Esophagus (tissue), 2 donors: ENCODE measurements at regions not wholly inside any gene's neighbourhood (a gene's known extent, or its start where the extent isn't known, plus 50 kb on each side); places are given as distances from the start of the nearest gene placed in this dataset.

Experiments
- H3K27ac ChIP-seq, 2 donors: one replicate each; pipeline ENCODE4 v1.5.1; 2013; ENCODE audit warnings: low read depth in 2 of 2, mild to moderate bottlenecking in 2 of 2, inconsistent platforms in 1 of 2, low read length in 1 of 2, moderate library complexity in 1 of 2
- H3K27me3 ChIP-seq, 2 donors: one replicate each; pipeline ENCODE4 v1.6.1; 2013; ENCODE audit warnings: low read length in 2 of 2, control low read depth in 1 of 2, mild to moderate bottlenecking in 1 of 2; ENCODE audit not compliant: insufficient read depth in 2 of 2, control insufficient read depth in 1 of 2
- H3K36me3 ChIP-seq, 2 donors: one replicate each; pipeline ENCODE4 v1.6.1; 2013; ENCODE audit warnings: low read length in 1 of 2; ENCODE audit not compliant: control insufficient read depth in 2 of 2, insufficient read depth in 2 of 2
- H3K4me1 ChIP-seq, 2 donors: one replicate each; pipeline ENCODE4 v1.6.1; 2013; ENCODE audit warnings: low read length in 1 of 2; ENCODE audit not compliant: control insufficient read depth in 2 of 2, insufficient read depth in 2 of 2
- H3K4me3 ChIP-seq, 2 donors: one replicate each; pipeline ENCODE4 v1.5.1; 2013; ENCODE audit warnings: low read length in 2 of 2, mild to moderate bottlenecking in 2 of 2, low read depth in 1 of 2, moderate library complexity in 1 of 2
- H3K9me3 ChIP-seq, 2 donors: one replicate each; pipeline ENCODE4 v1.6.1; 2013; ENCODE audit warnings: mild to moderate bottlenecking in 2 of 2, low read depth in 1 of 2, low read length in 1 of 2, moderate library complexity in 1 of 2; ENCODE audit not compliant: control insufficient read depth in 2 of 2, insufficient read depth in 1 of 2
- WGBS, 2 donors: extraction: QIAGEN DNeasy Blood & Tissue Kit; methylation state at CpG; one replicate each; pipeline ENCODE4 v1.1.7; 2013; 5-methylcytosine and 5-hydroxymethylcytosine counted together
- donor health status: healthy with polysubstance abuse.
- donor health status: Bipolar disorder and iron deficiency.

- Histone ChIP-seq H3K27ac (no peak overlapping the region), H3K9me3 (peaks cover 0 to 2% of the 10 kb centered on the region in 2 donors), H3K4me1 (no peaks in the 10 kb centered on the region), H3K36me3 (no peaks in the 10 kb centered on the region), H3K4me3 (no peak overlapping the region), H3K27me3 (no peaks in the 10 kb centered on the region)
- 68 to 79% methylated on average over 4 of the region's 4 CpGs for WGBS, 2 donors
Measured at GRCh38 chr17:14797021-14797420, 468.1 kb downstream of the PMP22 start.

DNA sequence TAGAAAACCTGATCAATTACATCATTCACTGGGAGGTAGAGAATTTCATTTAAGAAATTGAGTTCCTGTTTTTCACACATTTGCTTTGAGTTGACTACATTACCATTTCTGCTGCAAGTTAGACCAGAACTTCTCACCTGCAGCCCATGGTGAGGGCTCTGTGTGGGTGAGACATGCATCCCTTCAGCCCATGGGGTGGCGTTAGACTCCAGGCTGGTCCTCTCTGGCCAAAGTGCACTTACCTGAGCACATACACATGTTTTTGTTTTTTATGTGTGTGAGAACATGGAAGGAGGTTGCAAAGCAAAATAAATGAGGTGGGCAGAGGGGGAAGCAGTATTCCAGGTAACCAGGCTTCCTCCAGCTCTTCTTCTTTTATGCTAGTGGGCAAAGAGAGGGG lies 470.2 kb downstream of the PMP22 start:
- Histone ChIP-seq H3K9me3 (no peaks in the 10 kb centered on the region), H3K27me3 (no peaks in the 10 kb centered on the region), H3K27ac (no peak overlapping the region), H3K36me3 (no peaks in the 10 kb centered on the region), H3K4me1 (no peaks in the 10 kb centered on the region), H3K4me3 (no peak overlapping the region)
- 85 to 89% methylated on average over 1 of the region's 1 CpG for WGBS, 2 donors

DNA sequence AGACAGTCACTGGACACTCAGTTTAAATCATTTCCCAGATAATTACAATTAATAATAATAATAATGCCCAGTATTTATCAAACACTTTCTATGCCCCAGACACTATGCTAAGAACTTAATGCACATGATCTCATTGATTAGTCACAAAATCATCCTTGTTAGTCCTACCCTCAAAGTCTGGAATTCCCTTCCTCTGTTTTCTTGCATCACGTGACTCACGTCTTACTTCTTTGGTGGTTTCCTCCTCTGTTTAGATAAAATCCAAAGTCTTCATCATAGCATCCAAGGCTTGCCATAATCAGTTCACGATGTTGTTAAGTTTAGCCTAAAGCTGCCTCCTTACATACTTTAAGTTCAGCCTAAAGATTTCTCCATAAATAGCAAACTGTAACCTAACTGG lies 471.9 kb downstream of the PMP22 start:
- Histone ChIP-seq H3K36me3 (no peaks in the 10 kb centered on the region), H3K4me3 (no peak overlapping the region), H3K9me3 (no peaks in the 10 kb centered on the region), H3K27me3 (no peaks in the 10 kb centered on the region), H3K4me1 (no peaks in the 10 kb centered on the region), H3K27ac (no peak overlapping the region)
- WGBS, 2 donors: 54 to 59% methylated on average over 3 of the region's 3 CpGs

DNA sequence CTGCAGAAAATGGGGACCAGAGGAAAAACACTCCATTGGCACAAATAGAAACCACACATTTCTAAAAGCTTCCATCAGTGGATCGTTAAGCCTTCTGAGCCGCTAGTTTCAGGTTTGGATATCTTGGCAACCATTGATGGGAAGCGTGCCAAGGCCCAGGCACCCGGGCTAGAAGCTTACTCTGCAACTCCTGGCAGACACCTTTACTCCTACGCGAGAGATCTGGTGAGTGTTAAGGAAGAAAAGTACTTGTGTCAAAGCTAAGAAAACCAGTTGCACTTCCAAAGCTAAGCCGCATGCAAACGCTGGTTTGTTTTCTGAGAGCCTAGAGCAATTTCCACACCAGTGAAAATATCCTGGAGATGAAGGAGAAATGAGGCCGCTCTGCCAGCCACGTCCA lies 472.4 kb downstream of the PMP22 start:
- no peaks in the 10 kb centered on the region for H3K4me1 ChIP-seq
- no peaks in the 10 kb centered on the region for H3K36me3 ChIP-seq
- WGBS, 2 donors: 42 to 53% methylated on average over 10 of the region's 10 CpGs
- H3K9me3 ChIP-seq: no peaks in the 10 kb centered on the region
- no peaks in the 10 kb centered on the region for H3K27me3 ChIP-seq
- no peak overlapping the region for H3K27ac ChIP-seq
- no peak overlapping the region for H3K4me3 ChIP-seq

DNA sequence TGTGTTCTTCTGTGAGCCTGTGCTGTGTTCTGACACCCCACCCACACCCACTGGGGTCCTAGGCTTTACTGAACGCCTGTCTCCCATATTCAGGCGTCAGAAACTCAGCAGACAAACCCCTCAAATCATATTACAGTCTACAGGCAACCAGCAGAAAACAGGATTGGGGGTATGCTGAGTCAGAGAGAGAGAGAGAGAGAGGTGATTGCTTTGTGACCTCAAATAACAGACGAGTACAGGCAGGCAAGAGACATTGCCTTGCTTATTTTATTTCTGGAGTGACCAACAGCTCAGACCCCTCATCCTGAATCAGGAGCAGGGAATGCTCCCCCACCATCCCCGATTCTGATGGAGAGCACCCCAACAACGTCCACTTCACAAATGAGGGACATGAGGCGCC lies 473.9 kb downstream of the PMP22 start:
- no peak overlapping the region for H3K27ac ChIP-seq
- no peaks in the 10 kb centered on the region for H3K4me1 ChIP-seq
- H3K9me3 ChIP-seq: no peaks in the 10 kb centered on the region
- H3K27me3 ChIP-seq: no peaks in the 10 kb centered on the region
- H3K4me3 ChIP-seq: no peak overlapping the region
- 64 to 69% methylated on average over 6 of the region's 6 CpGs for WGBS, 2 donors
- no peaks in the 10 kb centered on the region for H3K36me3 ChIP-seq

GRCh38 chr17:14790521-14790920 lies 474.6 kb downstream of the PMP22 start:
- WGBS, 2 donors: 42 to 57% methylated on average over 4 of the region's 4 CpGs
- H3K27me3 ChIP-seq: no peaks in the 10 kb centered on the region
- no peaks in the 10 kb centered on the region for H3K36me3 ChIP-seq
- no peaks in the 10 kb centered on the region for H3K4me1 ChIP-seq
- no peak overlapping the region for H3K27ac ChIP-seq
- no peaks in the 10 kb centered on the region for H3K9me3 ChIP-seq
- no peak overlapping the region for H3K4me3 ChIP-seq

DNA sequence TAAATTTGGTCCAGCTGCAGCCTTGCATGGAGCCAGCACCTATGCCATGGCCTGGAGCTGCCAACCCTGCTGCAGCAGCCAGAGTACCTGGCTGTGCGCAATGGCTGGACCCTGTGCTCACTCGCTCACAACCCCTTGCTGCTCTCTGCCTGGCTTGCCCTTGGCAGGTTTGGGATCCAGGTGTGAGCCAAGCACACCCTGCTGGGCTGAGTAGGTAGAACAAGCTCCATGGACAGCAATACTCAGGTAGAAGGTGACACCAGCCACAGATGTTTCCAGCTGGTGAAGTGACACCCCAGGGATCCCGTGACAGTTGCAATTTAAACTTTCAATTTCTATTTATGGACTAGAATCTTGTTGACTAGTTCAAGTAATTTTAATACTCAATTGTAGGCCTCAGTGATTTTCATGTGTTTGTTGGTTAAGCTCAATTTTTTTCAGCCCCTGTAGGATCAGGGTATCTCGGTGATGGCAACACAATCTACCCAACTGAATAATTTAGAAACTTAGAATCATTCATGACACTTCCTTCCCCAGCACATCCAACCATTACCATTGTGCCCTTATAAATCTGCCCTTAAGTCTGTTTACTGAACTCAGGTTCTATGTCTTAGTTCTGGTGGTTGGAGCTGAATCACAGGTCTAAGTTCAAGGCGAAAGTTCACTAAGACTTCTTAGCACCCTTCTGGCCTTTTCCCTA lies 480.0 kb downstream of the PMP22 start:
- Histone ChIP-seq H3K27ac (no peak overlapping the region), H3K9me3 (no peaks in the 10 kb centered on the region), H3K4me3 (no peak overlapping the region), H3K27me3 (no peaks in the 10 kb centered on the region), H3K36me3 (no peaks in the 10 kb centered on the region), H3K4me1 (peaks cover 0 to 1% of the 10 kb centered on the region in 2 donors)
- 88 to 89% methylated on average over 5 of the region's 5 CpGs for WGBS, 2 donors

DNA sequence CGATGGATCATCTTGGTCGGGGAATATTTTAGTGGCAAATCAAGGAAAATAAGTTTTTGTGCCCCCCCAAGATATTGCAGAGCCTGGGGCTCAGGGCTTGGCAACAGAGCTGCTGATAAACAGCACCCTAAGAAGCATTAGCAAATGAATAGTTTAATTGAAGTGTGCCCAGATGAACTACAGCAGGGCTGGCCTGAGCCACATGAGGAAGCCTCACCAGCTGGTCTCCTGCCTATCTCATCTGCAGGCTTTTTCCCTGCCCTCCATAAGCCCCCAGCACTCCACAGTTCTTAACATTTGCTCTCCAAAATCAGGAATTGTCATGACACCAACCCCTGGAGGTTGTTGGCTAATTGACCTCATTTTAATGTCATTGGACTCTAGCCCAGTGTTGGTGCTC lies 480.2 kb downstream of the HS3ST3B1 start:
- WGBS, 2 donors: 86 to 90% methylated on average over 2 of the region's 2 CpGs
- Histone ChIP-seq H3K27ac (no peak overlapping the region), H3K4me1 (peaks cover 0 to 6% of the 10 kb centered on the region in 2 donors), H3K4me3 (no peak overlapping the region), H3K27me3 (no peaks in the 10 kb centered on the region), H3K36me3 (no peaks in the 10 kb centered on the region), H3K9me3 (no peaks in the 10 kb centered on the region)

DNA sequence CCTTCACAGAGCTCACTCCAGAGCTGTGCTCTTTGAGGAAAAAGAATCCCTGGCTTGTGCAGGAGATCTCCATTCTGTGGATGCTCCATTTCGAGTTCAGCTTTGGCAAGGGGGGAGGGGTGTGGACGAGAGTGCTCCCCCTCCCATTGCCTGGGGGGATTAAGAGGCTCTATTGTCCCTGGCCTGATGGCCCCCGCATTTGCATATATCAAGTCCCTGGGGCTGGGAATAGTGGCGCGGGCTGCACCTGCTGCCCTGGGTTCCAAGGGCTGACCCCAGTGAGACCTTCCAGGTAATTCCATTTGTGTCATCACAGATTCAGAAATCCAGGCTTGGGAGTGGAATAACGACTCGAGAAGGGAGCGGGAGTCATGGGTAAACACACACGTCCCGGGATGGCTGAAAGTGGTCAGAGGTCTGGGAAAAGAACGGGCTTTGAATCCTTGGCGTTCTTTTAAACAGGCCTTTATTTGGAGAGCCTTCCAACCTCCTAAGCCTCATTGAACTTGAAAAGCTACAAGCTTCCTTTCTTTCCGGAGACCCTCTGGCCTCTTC lies 479.3 kb downstream of the HS3ST3B1 start:
- H3K9me3 ChIP-seq: no peaks in the 10 kb centered on the region
- peak overlapping the region in 1 of 2 donors; percentile 11 for H3K27ac ChIP-seq
- H3K27me3 ChIP-seq: peaks cover 0 to 3% of the 10 kb centered on the region in 2 donors
- peaks cover 0 to 6% of the 10 kb centered on the region in 2 donors for H3K4me1 ChIP-seq
- H3K4me3 ChIP-seq: no peak overlapping the region
- H3K36me3 ChIP-seq: no peaks in the 10 kb centered on the region
- WGBS, 2 donors: 63 to 71% methylated on average over 13 of the region's 13 CpGs

DNA sequence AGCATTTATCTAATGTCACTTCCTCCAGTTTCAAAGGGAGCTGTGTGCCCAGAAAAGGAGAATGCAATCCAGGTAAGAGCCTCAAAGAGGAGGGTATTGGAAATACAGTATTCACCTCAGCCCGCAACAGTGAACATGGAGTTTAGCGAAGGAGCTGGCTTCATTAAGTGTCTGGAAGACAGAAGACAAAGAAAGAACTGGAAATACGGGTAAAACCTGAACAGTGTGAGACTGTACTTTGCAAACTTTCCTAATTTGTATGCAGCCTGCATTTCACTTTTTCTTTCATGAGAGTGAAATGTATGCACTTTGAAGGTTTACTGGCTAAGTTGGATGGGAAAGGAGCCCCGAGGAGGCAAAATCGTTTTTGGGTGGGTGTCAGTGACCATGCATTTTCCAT lies 478.4 kb downstream of the HS3ST3B1 start:
- H3K9me3 ChIP-seq: no peaks in the 10 kb centered on the region
- H3K4me1 ChIP-seq: peaks cover 0 to 6% of the 10 kb centered on the region in 2 donors
- H3K27ac ChIP-seq: peak overlapping the region in 1 of 2 donors; percentile 11
- H3K4me3 ChIP-seq: no peak overlapping the region
- no peaks in the 10 kb centered on the region for H3K36me3 ChIP-seq
- H3K27me3 ChIP-seq: peaks cover 0 to 4% of the 10 kb centered on the region in 2 donors
- 48 to 49% methylated on average over 5 of the region's 5 CpGs for WGBS, 2 donors
